GM12878 (cell line): ENCODE measurements at regions not wholly inside any gene's neighbourhood (a gene's known extent, or its start where the extent isn't known, plus 50 kb on each side); places are given as distances from the start of the nearest gene placed in this dataset.

ENCODE experiments used
- ATAC-seq: fragments of 200-7000 bp; cut with Tn5 transposase; 3 replicates; pipeline ENCODE4 v1.9.1; 2020; ENCODE audit warnings: mild to moderate bottlenecking, moderate library complexity
- BruUV-seq: library from RNA; stranded (reverse); fragments of 400-500 nt; replicated peaks from 2 replicates; lab custom pipeline; 2021; lab: Mats Ljungman, UMichigan
- CTCF ChIA-PET: fragments of 300-600 bp; sonication (Branson Sonifier 250); formaldehyde crosslinking; extraction: SDS; loops from one replicate; lab custom pipeline; 2021; ENCODE audit warnings: inconsistent platforms; lab: Yijun Ruan, JAX
- POLR2A ChIA-PET: fragments of 350-600 bp; formaldehyde crosslinking; extraction: SDS; loops from one replicate; lab custom pipeline; 2021; ENCODE audit warnings: inconsistent platforms; lab: Charles Lee
- RAD21 ChIA-PET: fragments of 300-600 bp; sonication (Branson Sonifier 250); formaldehyde crosslinking; loops from one replicate; lab custom pipeline; 2023; ENCODE audit warnings: antibody characterized with exemption; ENCODE audit not compliant: unreplicated experiment; lab: Charles Lee
- SMC1A ChIA-PET: fragments of 300-600 bp; sonication (Branson Sonifier 250); formaldehyde crosslinking; loops from one replicate; lab custom pipeline; 2023; ENCODE audit not compliant: unreplicated experiment, uncharacterized antibody; lab: Charles Lee
- DNase-seq: peaks from one replicate; pipeline ENCODE4 v3.0.0-alpha.2; 2011; ENCODE audit warnings: low read depth, low spot score
- FAIRE-seq: peaks from 3 replicates; lab custom pipeline; 2011; peaks lifted over from hg19 to GRCh38; lab: Jason Lieb, UNC
- H2AFZ ChIP-seq: 2 replicates; pipeline ENCODE4 v1.6.0; 2011; ENCODE audit warnings: low read depth, low read length, control low read depth; ENCODE audit not compliant: control insufficient read depth
- H3K27ac ChIP-seq: 2 replicates; pipeline ENCODE4 v1.5.1; 2011; ENCODE audit warnings: control low read depth; ENCODE audit not compliant: control insufficient read depth, insufficient read depth
- H3K27me3 ChIP-seq, 2 experiments: replicated peaks in 1 of 2; 2 replicates each; pipeline versions ENCODE4 v1.6.0 to v1.6.1; 2011; ENCODE audit warnings: low read length in 1 of 2; ENCODE audit not compliant: control insufficient read depth in 2 of 2, insufficient read depth in 2 of 2
- H3K36me3 ChIP-seq, 2 experiments: 2 replicates each; pipeline ENCODE4 v1.5.1; 2011; ENCODE audit warnings: low read length in 1 of 2; ENCODE audit not compliant: control insufficient read depth in 2 of 2, insufficient read depth in 2 of 2
- H3K4me1 ChIP-seq: 2 replicates; pipeline ENCODE4 v1.6.1; 2011; ENCODE audit warnings: mild to moderate bottlenecking, low read length, moderate library complexity, mixed read lengths; ENCODE audit not compliant: control insufficient read depth, insufficient read depth
- H3K4me2 ChIP-seq: 2 replicates; pipeline ENCODE4 v1.6.0; 2011; ENCODE audit warnings: control low read depth; ENCODE audit not compliant: control insufficient read depth, insufficient read depth
- H3K4me3 ChIP-seq: fragments of 200-600 bp; sonication (generic); 2 replicates; pipeline ENCODE4 v1.5.1; 2016
- H3K79me2 ChIP-seq: 2 replicates; pipeline ENCODE4 v1.6.0; 2011; ENCODE audit warnings: low read length; ENCODE audit not compliant: control insufficient read depth, insufficient read depth
- H3K9ac ChIP-seq: 2 replicates; pipeline ENCODE4 v1.8.0; 2011; ENCODE audit warnings: low read length, control low read depth, mixed read lengths; ENCODE audit not compliant: control insufficient read depth, insufficient read depth
- H3K9me3 ChIP-seq: replicated peaks from 3 replicates; pipeline ENCODE4 v1.5.1; 2011; ENCODE audit warnings: mild to moderate bottlenecking, low read length; ENCODE audit not compliant: control insufficient read depth, insufficient read depth
- H4K20me1 ChIP-seq: 2 replicates; pipeline ENCODE4 v1.6.0; 2011; ENCODE audit not compliant: control insufficient read depth, insufficient read depth
- RAD21 ChIP-seq: IDR thresholded peaks from 2 replicates; pipeline ENCODE4 v1.6.1; 2011; ENCODE audit warnings: mild to moderate bottlenecking, low read depth, low read length, moderate library complexity; ENCODE audit not compliant: insufficient read depth
- RBBP5 ChIP-seq: fragments of 200-600 bp; sonication (generic); conservative IDR thresholded peaks from 2 replicates; pipeline ENCODE4 v1.6.1; 2016
- RCOR1 ChIP-seq: conservative IDR thresholded peaks from 2 replicates; pipeline ENCODE4 v1.6.1; 2012; ENCODE audit warnings: low read depth, low read length, improper control_type of control experiment
- SMC3 ChIP-seq: IDR thresholded peaks from 2 replicates; pipeline ENCODE4 v1.6.1; 2011; ENCODE audit warnings: low read length, improper control_type of control experiment, borderline replicate concordance
- SREBF2 ChIP-seq: IDR thresholded peaks from 2 replicates; pipeline ENCODE4 v1.6.1; 2012; ENCODE audit warnings: mild to moderate bottlenecking, low read length
- YBX1 ChIP-seq: fragments of 450-650 bp; IDR thresholded peaks from 2 replicates; pipeline ENCODE4 v1.6.1; 2016; ENCODE audit warnings: antibody characterized with exemption
- ZBTB11 ChIP-seq: fragments of 450-650 bp; formaldehyde crosslinking; IDR thresholded peaks from 2 replicates; pipeline ENCODE4 v1.5.0; 2022; ENCODE audit warnings: mild to moderate bottlenecking, missing genetic modification characterization
- WGBS: methylation state at CpG from one replicate; pipeline ENCODE4 v1.1.6; 2016; ENCODE audit warnings: low lambda C conversion rate; ENCODE audit not compliant: insufficient replicate concordance, insufficient coverage; ENCODE audit errors: missing lambda C conversion rate; 5-methylcytosine and 5-hydroxymethylcytosine counted together
- in situ Hi-C: fragments of 300-500 bp; cut with MboI; formaldehyde crosslinking; loops from 9 replicates; pipeline ENCODE4 v1.14.3; 2018; ENCODE audit warnings: mixed read lengths
- intact Hi-C: fragments of 100-400 bp; cut with micrococcal nuclease; formaldehyde crosslinking; loops from one replicate; pipeline ENCODE4 v1.14.2; 2022; ENCODE audit not compliant: unreplicated experiment
- TF ChIP-seq, protein P1 (sequence below): fragments of 450-650 bp; IDR thresholded peaks from 2 replicates; pipeline ENCODE4 v1.6.1; 2017; ENCODE audit warnings: borderline replicate concordance
- TF ChIP-seq, protein P2 (sequence below): fragments of 450-650 bp; conservative IDR thresholded peaks from 2 replicates; pipeline ENCODE4 v1.6.1; 2017; ENCODE audit warnings: mild to moderate bottlenecking, moderate library complexity

DNA sequence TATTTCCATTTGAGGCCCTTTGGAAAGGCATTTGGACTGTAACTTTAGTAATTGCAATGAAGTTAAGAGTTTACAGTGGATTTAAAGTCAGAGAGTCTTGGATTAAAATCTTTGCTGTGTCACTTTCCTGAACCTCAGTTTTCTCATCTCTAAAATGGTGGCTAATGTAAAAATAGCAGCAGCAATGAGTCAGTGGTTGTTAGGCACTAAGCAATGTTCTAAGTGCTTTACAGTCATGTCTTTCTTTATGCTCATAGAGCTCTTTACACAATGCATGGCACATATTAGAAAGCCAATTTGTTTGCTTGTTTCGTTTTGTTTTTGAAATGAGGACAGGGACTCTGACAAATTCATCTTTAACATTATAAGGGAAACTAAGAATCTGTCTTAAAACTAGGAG, 222.7 kb upstream of the DNAJC19 start:
- intact Hi-C loops: loop anchor here (1.0 kb wide), 1 partner anchor 488 kb away; no protein-coding TSS in a partner anchor
- Histone ChIP-seq H3K79me2 (no peaks in the 10 kb centered on the region), H3K4me3 (no peak overlapping the region), H3K4me2 (no peak overlapping the region), H3K36me3 (no peaks in the 10 kb centered on the region), H3K9me3 (no peaks in the 10 kb centered on the region), H3K4me1 (no peaks in the 10 kb centered on the region), H3K27ac (no peak overlapping the region), H3K9ac (no peak overlapping the region)
- ChIA-PET SMC1A (interaction anchor here (1.0 kb wide), 1 partner anchor 490 kb away, joined by 3 read pairs; no protein-coding TSS in a partner anchor), CTCF (interaction anchor here (1.0 kb wide), 1 partner anchor 488 kb away, joined by 3 read pairs; no protein-coding TSS in a partner anchor)
- 0% methylated on average over 1 of the region's 1 CpG for WGBS
- DNase-seq: no peak
- TF ChIP-seq YBX1: no peak
- TF ChIP-seq, all 136 proteins: peak for 0
- Histone ChIP-seq H2AFZ (no peak overlapping the region), H3K27me3 (no peaks in the 10 kb centered on the region; a peak in 1 of 4 replicates), H4K20me1 (no peaks in the 10 kb centered on the region)
- ChIA-PET POLR2A (no interaction called here), RAD21 (no interaction called here)
- FAIRE-seq: no peak
- in situ Hi-C loops: no loop called here
- ATAC-seq: no peak
- no TSS peak for BruUV-seq

- no peaks in the 10 kb centered on the region for H3K36me3 ChIP-seq
- CTCF ChIA-PET: interaction anchor here (0.6 to 2.8 kb wide), 9 partner anchors 7 to 496 kb away, joined by 3 to 12 read pairs (median 4); no protein-coding TSS in a partner anchor
- 0% methylated on average over 2 of the region's 2 CpGs for whole genome bisulfite sequencing
- no peak for FAIRE-seq
- no peaks in the 10 kb centered on the region for H3K4me1 ChIP-seq
- ATAC-seq: no peak
- no peaks in the 10 kb centered on the region; a peak in 1 of 4 replicates for H3K27me3 ChIP-seq
- TF ChIP-seq SMC3 (peak; percentile 14; the same call in 1 of the 2 replicates), RAD21 (peak; percentile 48; the same call in 1 of the 2 replicates), ZBTB11 (CRISPR knock-in tag) (no peak), SREBF2 (no peak), RBBP5 (no peak), RCOR1 (no peak)
- TF ChIP-seq, protein P1, sequence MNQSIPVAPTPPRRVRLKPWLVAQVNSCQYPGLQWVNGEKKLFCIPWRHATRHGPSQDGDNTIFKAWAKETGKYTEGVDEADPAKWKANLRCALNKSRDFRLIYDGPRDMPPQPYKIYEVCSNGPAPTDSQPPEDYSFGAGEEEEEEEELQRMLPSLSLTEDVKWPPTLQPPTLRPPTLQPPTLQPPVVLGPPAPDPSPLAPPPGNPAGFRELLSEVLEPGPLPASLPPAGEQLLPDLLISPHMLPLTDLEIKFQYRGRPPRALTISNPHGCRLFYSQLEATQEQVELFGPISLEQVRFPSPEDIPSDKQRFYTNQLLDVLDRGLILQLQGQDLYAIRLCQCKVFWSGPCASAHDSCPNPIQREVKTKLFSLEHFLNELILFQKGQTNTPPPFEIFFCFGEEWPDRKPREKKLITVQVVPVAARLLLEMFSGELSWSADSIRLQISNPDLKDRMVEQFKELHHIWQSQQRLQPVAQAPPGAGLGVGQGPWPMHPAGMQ: no peak
- TF ChIP-seq, protein P2, sequence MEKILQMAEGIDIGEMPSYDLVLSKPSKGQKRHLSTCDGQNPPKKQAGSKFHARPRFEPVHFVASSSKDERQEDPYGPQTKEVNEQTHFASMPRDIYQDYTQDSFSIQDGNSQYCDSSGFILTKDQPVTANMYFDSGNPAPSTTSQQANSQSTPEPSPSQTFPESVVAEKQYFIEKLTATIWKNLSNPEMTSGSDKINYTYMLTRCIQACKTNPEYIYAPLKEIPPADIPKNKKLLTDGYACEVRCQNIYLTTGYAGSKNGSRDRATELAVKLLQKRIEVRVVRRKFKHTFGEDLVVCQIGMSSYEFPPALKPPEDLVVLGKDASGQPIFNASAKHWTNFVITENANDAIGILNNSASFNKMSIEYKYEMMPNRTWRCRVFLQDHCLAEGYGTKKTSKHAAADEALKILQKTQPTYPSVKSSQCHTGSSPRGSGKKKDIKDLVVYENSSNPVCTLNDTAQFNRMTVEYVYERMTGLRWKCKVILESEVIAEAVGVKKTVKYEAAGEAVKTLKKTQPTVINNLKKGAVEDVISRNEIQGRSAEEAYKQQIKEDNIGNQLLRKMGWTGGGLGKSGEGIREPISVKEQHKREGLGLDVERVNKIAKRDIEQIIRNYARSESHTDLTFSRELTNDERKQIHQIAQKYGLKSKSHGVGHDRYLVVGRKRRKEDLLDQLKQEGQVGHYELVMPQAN: no peak
- no peak overlapping the region for H3K27ac ChIP-seq
- SMC1A ChIA-PET: interaction anchor here (1.0 to 2.7 kb wide), 2 partner anchors 490 to 492 kb away, joined by 5 to 9 read pairs; no protein-coding TSS in a partner anchor
- no peaks in the 10 kb centered on the region for H3K9me3 ChIP-seq
- no peaks in the 10 kb centered on the region for H3K79me2 ChIP-seq
- BruUV-seq: no TSS peak
- H3K4me2 ChIP-seq: no peak overlapping the region
- intact Hi-C loops: no loop called here
- RAD21 ChIA-PET: interaction anchor here (0.9 to 1.6 kb wide), 4 partner anchors 68 to 492 kb away, joined by 3 to 6 read pairs (median 6); no protein-coding TSS in a partner anchor
- in situ Hi-C loops: no loop called here
- no peak overlapping the region for H2AFZ ChIP-seq
- no peak for DNase-seq
- H3K9ac ChIP-seq: no peak overlapping the region
- no peaks in the 10 kb centered on the region for H4K20me1 ChIP-seq
- no peak overlapping the region for H3K4me3 ChIP-seq
- POLR2A ChIA-PET: no interaction called here
Observed at GRCh38 chr3:181210275-181210674, 220.7 kb upstream of the DNAJC19 start.
